Endodermal cell (in vitro differentiated cells): ENCODE measurements at regions not wholly inside any gene's neighbourhood (a gene's known extent, or its start where the extent isn't known, plus 50 kb on each side); places are given as distances from the start of the nearest gene placed in this dataset.

Source experiments
- DNase-seq: peaks from one replicate; pipeline ENCODE4 v3.0.0-alpha.2; 2017
- H3K27ac ChIP-seq: 2 replicates; pipeline ENCODE4 v1.5.1; 2013; ENCODE audit warnings: mild to moderate bottlenecking, low read depth, low read length, moderate library complexity
- H3K27me3 ChIP-seq: 2 replicates; pipeline ENCODE4 v1.6.1; 2013; ENCODE audit warnings: mild to moderate bottlenecking, low read length, moderate library complexity; ENCODE audit not compliant: insufficient read depth, control insufficient read depth, poor library complexity, severe bottlenecking
- H3K36me3 ChIP-seq: 2 replicates; pipeline ENCODE4 v1.7.0; 2013; ENCODE audit warnings: mild to moderate bottlenecking, low read length, moderate library complexity; ENCODE audit not compliant: control insufficient read depth, insufficient read depth
- H3K4me1 ChIP-seq: one replicate; pipeline ENCODE4 v1.7.0; 2013; ENCODE audit warnings: low read length; ENCODE audit not compliant: control insufficient read depth, insufficient read depth
- H3K4me3 ChIP-seq: 2 replicates; pipeline ENCODE4 v1.5.1; 2013; ENCODE audit warnings: mild to moderate bottlenecking, low read length, moderate library complexity
- H3K9ac ChIP-seq: 2 replicates; pipeline ENCODE4 v1.6.1; 2013; ENCODE audit warnings: mild to moderate bottlenecking, low read length, moderate library complexity; ENCODE audit not compliant: poor library complexity, severe bottlenecking; ENCODE audit errors: extremely low read depth
- H3K9me3 ChIP-seq: 2 replicates; pipeline ENCODE4 v1.6.1; 2013; ENCODE audit warnings: mild to moderate bottlenecking, low read length, moderate library complexity; ENCODE audit not compliant: control insufficient read depth
- H3K27ac Mint-ChIP-seq: 2 replicates; pipeline ENCODE4 v1.8.0; 2020; ENCODE audit warnings: mixed read lengths
- H3K27me3 Mint-ChIP-seq: 2 replicates; pipeline ENCODE4 v1.8.0; 2021; ENCODE audit warnings: mild to moderate bottlenecking, mixed read lengths; ENCODE audit not compliant: insufficient read depth
- H3K36me3 Mint-ChIP-seq: 2 replicates; pipeline ENCODE4 v1.8.0; 2020; ENCODE audit warnings: low read depth, mixed read lengths
- H3K4me1 Mint-ChIP-seq: 2 replicates; pipeline ENCODE4 v1.8.0; 2020; ENCODE audit warnings: mixed read lengths
- H3K4me3 Mint-ChIP-seq: 2 replicates; pipeline ENCODE4 v1.8.0; 2020; ENCODE audit warnings: mild to moderate bottlenecking, moderate library complexity, mixed read lengths
- H3K9me3 Mint-ChIP-seq: 2 replicates; pipeline ENCODE4 v1.8.0; 2020; ENCODE audit warnings: mild to moderate bottlenecking, mixed read lengths
- CTCF ChIP-seq: fragments of 200-600 bp; sonication (generic); conservative IDR thresholded peaks from 2 replicates; pipeline ENCODE4 v1.5.0; 2021; ENCODE audit warnings: antibody characterized with exemption, mild to moderate bottlenecking
- WGBS, 2 experiments: methylation state at CpG; one replicate each; pipeline versions ENCODE4 v1.1.5 to v1.1.7; 2013; ENCODE audit warnings: missing lambda C conversion rate in 2 of 2, mixed read lengths in 1 of 2; ENCODE audit not compliant: insufficient coverage in 1 of 2, insufficient read length in 1 of 2; 5-methylcytosine and 5-hydroxymethylcytosine counted together

GRCh38 chr12:29970501-29970900 lies 186.8 kb upstream of the TMTC1 start:
- no peak for TF ChIP-seq CTCF
- Histone ChIP-seq H3K27ac (no peak overlapping the region), H3K4me3 (no peak overlapping the region), H3K4me1 (no peaks in the 10 kb centered on the region), H3K36me3 (no peaks in the 10 kb centered on the region), H3K9ac (no peak overlapping the region), H3K9me3 (no peaks in the 10 kb centered on the region), H3K27me3 (no peaks in the 10 kb centered on the region)
- Mint-ChIP-seq H3K27me3 (no peaks in the 10 kb centered on the region), H3K27ac (no peak overlapping the region), H3K36me3 (no peaks in the 10 kb centered on the region), H3K9me3 (no peaks in the 10 kb centered on the region), H3K4me1 (no peaks in the 10 kb centered on the region), H3K4me3 (no peak overlapping the region)
- DNase-seq, result no peak
- WGBS, 2 experiments, result 97% methylated on average over 3 of the region's 3 CpGs; no CpG with 5 or more reads in 1 of the 2 experiments

DNA sequence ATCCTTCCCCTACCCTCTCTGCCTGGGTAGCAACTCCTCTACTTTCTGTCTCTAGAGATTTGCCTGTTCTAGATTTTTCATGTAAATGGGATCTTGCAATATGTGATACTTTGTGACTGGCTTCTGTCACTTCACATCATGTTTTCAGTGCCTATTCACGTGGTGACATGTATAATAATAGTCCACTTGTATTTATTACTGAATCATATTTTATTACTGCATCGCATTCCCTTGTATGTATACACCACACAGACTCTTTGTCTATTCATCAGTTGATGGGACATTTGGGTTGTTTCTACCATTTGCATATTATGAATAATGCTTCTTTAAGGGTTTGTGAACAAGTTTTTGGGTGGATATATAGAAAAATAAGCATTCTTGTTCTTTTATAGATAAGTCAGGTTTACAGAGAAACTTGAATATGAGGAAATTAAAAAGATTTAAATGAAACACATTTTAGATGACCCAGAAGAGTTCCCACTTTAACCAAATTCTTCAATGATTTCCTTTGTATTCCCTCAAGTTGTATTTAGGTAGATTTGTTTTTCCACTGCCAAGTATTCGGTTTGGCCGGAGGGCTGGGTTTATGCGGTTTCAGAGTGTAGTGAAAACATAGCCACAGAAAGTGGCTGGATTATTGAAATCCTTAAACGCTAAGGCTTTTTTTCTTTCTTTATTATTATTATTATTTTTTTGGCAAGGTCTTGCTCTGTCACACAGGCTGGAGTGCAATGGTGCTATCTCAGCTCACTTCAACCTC lies 178.7 kb upstream of the TMTC1 start:
- Histone ChIP-seq H3K9me3 (no peaks in the 10 kb centered on the region), H3K27me3 (no peaks in the 10 kb centered on the region), H3K9ac (no peak overlapping the region), H3K36me3 (no peaks in the 10 kb centered on the region), H3K4me1 (no peaks in the 10 kb centered on the region), H3K27ac (no peak overlapping the region), H3K4me3 (no peak overlapping the region)
- WGBS, 2 experiments, result 92% methylated on average over 4 of the region's 6 CpGs; no CpG with 5 or more reads in 1 of the 2 experiments
- no peak for TF ChIP-seq CTCF
- no peaks in the 10 kb centered on the region for H3K27me3 Mint-ChIP-seq
- DNase-seq, result no peak
- H3K4me3 Mint-ChIP-seq, result no peak overlapping the region
- no peaks in the 10 kb centered on the region for H3K36me3 Mint-ChIP-seq
- peaks cover 2% of the 10 kb centered on the region for H3K4me1 Mint-ChIP-seq
- H3K27ac Mint-ChIP-seq, result no peak overlapping the region
- no peaks in the 10 kb centered on the region for H3K9me3 Mint-ChIP-seq

- H3K36me3 ChIP-seq, result no peaks in the 10 kb centered on the region
- no peak overlapping the region for H3K27ac ChIP-seq
- TF ChIP-seq CTCF, result no peak
- Mint-ChIP-seq H3K4me1 (peaks cover 2% of the 10 kb centered on the region), H3K27ac (no peak overlapping the region), H3K27me3 (no peaks in the 10 kb centered on the region), H3K36me3 (no peaks in the 10 kb centered on the region), H3K9me3 (no peaks in the 10 kb centered on the region), H3K4me3 (no peak overlapping the region)
- H3K9me3 ChIP-seq, result no peaks in the 10 kb centered on the region
- no peak for DNase-seq
- no peaks in the 10 kb centered on the region for H3K27me3 ChIP-seq
- no peak overlapping the region for H3K4me3 ChIP-seq
- no peak overlapping the region for H3K9ac ChIP-seq
- 72% methylated on average over 4 of the region's 4 CpGs; no CpG with 5 or more reads in 1 of the 2 experiments for WGBS, 2 experiments
- no peaks in the 10 kb centered on the region for H3K4me1 ChIP-seq
These were observed 177.5 kb upstream of the TMTC1 start for GRCh38 chr12:29961231-29961630.
